WI38 (cell line): ENCODE measurements at regions not wholly inside any gene's neighbourhood (a gene's known extent, or its start where the extent isn't known, plus 50 kb on each side); places are given as distances from the start of the nearest gene placed in this dataset.

Source experiments
- H3K4me3 ChIP-seq: 2 replicates; pipeline ENCODE4 v1.5.1; 2011; ENCODE audit warnings: low read depth, mild to moderate bottlenecking, control low read depth, low read length
- CTCF ChIP-seq: IDR thresholded peaks from 2 replicates; pipeline ENCODE4 v1.5.1; 2012; ENCODE audit warnings: low read depth, mild to moderate bottlenecking, control low read depth, low read length

DNA sequence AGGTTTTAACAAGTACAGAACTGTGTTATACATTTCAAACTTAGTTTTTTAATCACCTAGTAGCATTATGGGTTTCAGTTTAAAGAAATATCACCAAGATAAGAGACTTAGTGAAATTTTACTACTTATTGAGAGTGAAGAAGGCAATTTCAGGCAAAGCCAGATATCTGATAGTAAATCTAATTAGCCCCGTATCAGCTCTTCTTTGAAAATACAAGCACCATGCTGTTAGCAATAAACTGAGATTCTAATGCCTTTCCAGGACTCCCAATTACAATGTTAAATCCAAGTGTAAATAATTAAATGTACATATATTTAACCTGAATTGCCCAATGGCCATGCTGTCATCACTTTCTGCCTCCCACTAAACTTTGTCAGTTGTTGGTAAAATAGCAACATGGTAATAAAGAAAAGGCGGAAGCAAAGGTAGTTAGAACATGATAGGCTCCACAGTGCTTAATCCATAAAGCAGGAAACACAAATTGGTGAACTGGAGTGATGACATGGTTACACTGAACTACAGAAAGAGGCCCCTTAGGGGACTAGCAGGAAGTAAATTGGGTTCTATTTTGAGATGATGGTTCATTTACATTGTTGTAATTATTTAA lies 646.1 kb downstream of the C12orf50 start:
- TF ChIP-seq CTCF, result no peak
- no peak overlapping the region for H3K4me3 ChIP-seq

- TF ChIP-seq CTCF, result no peak
- no peak overlapping the region for H3K4me3 ChIP-seq
Measured at GRCh38 chr12:87382436-87382835, 646.8 kb downstream of the C12orf50 start.

DNA sequence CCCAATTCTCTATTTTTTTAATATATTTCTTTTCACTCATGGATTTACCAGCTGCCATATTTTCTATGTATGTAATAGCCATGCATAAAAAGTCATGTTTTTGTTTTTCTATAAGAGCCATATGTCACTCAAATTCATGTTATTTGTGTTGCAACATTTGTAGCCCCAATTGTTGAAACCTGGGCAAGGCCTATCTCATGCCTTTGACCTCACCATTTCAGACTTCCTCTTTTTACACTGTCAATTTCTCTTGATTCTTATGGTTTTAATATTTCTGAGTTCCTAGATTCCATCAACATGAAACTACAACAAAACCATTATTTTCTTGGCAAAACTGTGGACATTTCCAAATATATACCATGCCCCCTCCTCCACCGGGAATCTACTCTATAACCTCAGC lies 647.5 kb downstream of the C12orf50 start:
- H3K4me3 ChIP-seq, result no peak overlapping the region
- no peak for TF ChIP-seq CTCF

DNA sequence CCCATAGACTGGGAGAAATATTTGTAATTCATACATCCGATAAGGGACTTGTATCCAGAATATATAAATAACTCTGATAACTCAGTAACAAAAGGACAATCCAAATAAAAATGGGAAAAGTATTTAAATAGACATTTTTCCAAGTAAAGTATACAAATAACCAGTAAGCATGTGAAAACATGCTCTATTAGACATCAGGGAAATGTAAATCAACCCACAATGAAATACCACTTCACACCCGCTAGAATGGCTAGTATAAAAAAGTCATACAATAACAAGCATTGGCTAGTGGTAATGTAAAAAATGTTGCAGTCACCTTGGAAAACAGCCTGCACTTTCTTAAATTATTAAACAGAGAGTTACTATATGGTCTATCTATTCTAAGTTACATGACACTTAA lies 650.7 kb downstream of the C12orf50 start:
- no peak for TF ChIP-seq CTCF
- H3K4me3 ChIP-seq, result no peak overlapping the region

- H3K4me3 ChIP-seq, result no peak overlapping the region
- TF ChIP-seq CTCF, result no peak
Measured at GRCh38 chr12:87376722-87377121, 652.5 kb downstream of the C12orf50 start.

DNA sequence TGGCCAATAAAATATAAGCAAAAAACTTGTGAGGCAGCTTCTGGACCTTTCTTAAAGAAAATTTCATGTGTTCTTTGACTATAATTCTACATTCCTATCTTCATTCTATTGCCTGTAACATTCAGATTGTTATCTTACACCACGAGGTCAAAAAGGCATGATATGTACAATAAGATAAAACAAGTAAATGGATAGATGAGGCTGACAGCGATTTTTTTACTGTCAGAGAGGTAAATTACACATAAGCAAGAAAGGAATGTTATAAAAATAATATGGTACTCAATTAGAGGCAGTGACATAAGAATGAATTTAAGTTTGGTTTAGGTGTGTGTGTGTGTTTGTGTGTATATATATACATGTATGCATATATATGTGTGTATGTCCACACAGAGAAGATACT lies 660.0 kb downstream of the C12orf50 start:
- no peak for TF ChIP-seq CTCF
- H3K4me3 ChIP-seq, result no peak overlapping the region

DNA sequence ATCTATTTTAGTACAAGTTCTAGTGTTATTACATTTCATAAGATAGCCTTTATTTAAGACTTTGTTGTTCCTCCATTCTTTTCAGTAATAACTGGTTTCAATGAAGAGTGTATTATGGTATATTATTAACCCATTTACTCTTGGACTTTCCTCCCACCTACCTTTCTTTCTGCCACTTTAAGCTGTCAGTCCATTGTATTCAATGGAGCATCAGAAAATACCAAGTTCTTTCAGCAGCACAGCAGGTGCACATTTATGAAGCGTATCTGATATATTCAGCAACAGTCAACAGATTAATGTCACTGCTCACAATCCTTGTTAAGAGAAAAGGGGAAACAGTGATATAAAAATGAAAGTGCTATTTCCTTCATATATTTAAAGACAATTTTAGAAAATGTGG lies 660.9 kb downstream of the C12orf50 start:
- TF ChIP-seq CTCF, result no peak
- H3K4me3 ChIP-seq, result no peak overlapping the region
